ENCODE measurements at regions not wholly inside any gene's neighbourhood (a gene's known extent, or its start where the extent isn't known, plus 50 kb on each side); places are given as distances from the start of the nearest gene placed in this dataset.

- TF ChIP-seq GABPB2 (CRISPR knock-in tag; conservative IDR thresholded peaks at IDR 0.05): no peak
- no peak for TF ChIP-seq NFATC3 (IDR thresholded peaks at IDR 0.05)
- TF ChIP-seq CHD2 (IDR thresholded peaks at IDR 0.05; ENCODE audit: low read depth, low read length): no peak
- TF ChIP-seq SP1 (CRISPR knock-in tag; IDR thresholded peaks at IDR 0.05): no peak
- TF ChIP-seq NR3C1 (CRISPR knock-in tag; IDR thresholded peaks at IDR 0.05): no peak
Observed at GRCh38 chrX:46180258-46180687, 364.9 kb downstream of the ZNF674 start.
